H1 (cell line): ENCODE measurements at regions not wholly inside any gene's neighbourhood (a gene's known extent, or its start where the extent isn't known, plus 50 kb on each side); places are given as distances from the start of the nearest gene placed in this dataset.

Experiments used
- CTCF ChIA-PET: fragments of 300-600 bp; sonication (Branson Sonifier 250); formaldehyde crosslinking; loops from one replicate; lab custom pipeline; 2021; ENCODE audit not compliant: partially characterized antibody; lab: Charles Lee
- POLR2A ChIA-PET: fragments of 300-600 bp; sonication (Branson Sonifier 250); formaldehyde crosslinking; loops from one replicate; lab custom pipeline; 2021; ENCODE audit warnings: inconsistent platforms; ENCODE audit not compliant: partially characterized antibody; lab: Charles Lee
- DNase-seq, 2 experiments: peaks; one replicate each; pipeline versions ENCODE4 v3.0.0 to v3.0.0-alpha.2; 2010 to 2022; ENCODE audit warnings: low spot score in 2 of 2, low read depth in 1 of 2, mixed read lengths in 1 of 2
- FAIRE-seq: peaks from 2 replicates; lab custom pipeline; 2011; peaks lifted over from hg19 to GRCh38; lab: Jason Lieb, UNC
- H2AFZ ChIP-seq: 2 replicates; pipeline ENCODE4 v1.8.1; 2012; ENCODE audit warnings: low read length, inconsistent platforms
- H2AK5ac ChIP-seq: 2 replicates; pipeline ENCODE4 v1.6.1; 2013; ENCODE audit warnings: low read depth, low read length
- H2BK120ac ChIP-seq: replicated peaks from 2 replicates; pipeline ENCODE3; 2013; ENCODE audit warnings: low read depth, low read length, inconsistent platforms
- H2BK12ac ChIP-seq: 2 replicates; pipeline ENCODE4 v1.6.1; 2013; ENCODE audit warnings: low read depth, low read length
- H2BK15ac ChIP-seq: 2 replicates; pipeline ENCODE4 v1.6.1; 2013; ENCODE audit warnings: low read length
- H2BK20ac ChIP-seq: 2 replicates; pipeline ENCODE4 v1.6.1; 2013; ENCODE audit warnings: low read length
- H2BK5ac ChIP-seq: 2 replicates; pipeline ENCODE4 v1.6.1; 2013; ENCODE audit warnings: low read depth, low read length
- H3K14ac ChIP-seq: 2 replicates; pipeline ENCODE4 v1.6.1; 2013; ENCODE audit warnings: inconsistent platforms; ENCODE audit not compliant: insufficient read length
- H3K18ac ChIP-seq: 2 replicates; pipeline ENCODE4 v1.6.1; 2013; ENCODE audit warnings: low read length; ENCODE audit errors: extremely low read depth
- H3K23ac ChIP-seq: 2 replicates; pipeline ENCODE4 v1.6.1; 2013; ENCODE audit warnings: inconsistent platforms; ENCODE audit not compliant: insufficient read length
- H3K23me2 ChIP-seq: 2 replicates; pipeline ENCODE4 v1.6.1; 2013; ENCODE audit warnings: low read depth, low read length
- H3K27ac ChIP-seq: 2 replicates; pipeline ENCODE4 v1.6.1; 2011; ENCODE audit warnings: low read depth, low read length, inconsistent platforms
- H3K27me3 ChIP-seq, 4 experiments: replicated peaks in 1 of 4; 1 replicate in 1 of 4; 2 replicates in 3 of 4; pipeline versions ENCODE4 v1.6.1 to v1.8.1; 2011 to 2013; ENCODE audit warnings: low read length in 3 of 4, mild to moderate bottlenecking in 3 of 4, inconsistent platforms in 2 of 4, mixed read lengths in 2 of 4, moderate library complexity in 1 of 4; ENCODE audit not compliant: control insufficient read depth in 3 of 4, insufficient read depth in 3 of 4; ENCODE audit errors: extremely low read depth in 1 of 4
- H3K36me3 ChIP-seq, 4 experiments: 2 replicates each; pipeline versions ENCODE4 v1.6.1 to v1.8.1; 2011 to 2013; ENCODE audit warnings: mild to moderate bottlenecking in 4 of 4, low read length in 3 of 4, moderate library complexity in 2 of 4, control low read depth in 1 of 4, inconsistent platforms in 1 of 4; ENCODE audit not compliant: insufficient read depth in 4 of 4, control insufficient read depth in 2 of 4
- H3K4ac ChIP-seq: replicated peaks from 2 replicates; pipeline ENCODE3; 2013; ENCODE audit warnings: low read length, low read depth, mixed read lengths, inconsistent platforms; ENCODE audit not compliant: insufficient read length
- H3K4me1 ChIP-seq, 4 experiments: replicated peaks in 1 of 4; 1 replicate in 1 of 4; 2 replicates in 3 of 4; pipeline versions ENCODE4 v1.6.1 to v1.8.1; 2011 to 2013; ENCODE audit warnings: low read length in 3 of 4, inconsistent platforms in 2 of 4, mixed read lengths in 1 of 4; ENCODE audit not compliant: insufficient read depth in 4 of 4, control insufficient read depth in 3 of 4
- H3K4me2 ChIP-seq, 2 experiments: 2 replicates each; pipeline versions ENCODE4 v1.6.1 to v1.8.1; 2011 to 2013; ENCODE audit warnings: low read depth in 2 of 2, low read length in 2 of 2, control low read depth in 1 of 2, inconsistent platforms in 1 of 2, mild to moderate bottlenecking in 1 of 2; ENCODE audit not compliant: insufficient read depth in 1 of 2
- H3K4me3 ChIP-seq, 4 experiments: fragments of 200-600, 300-600 bp in 1 of 4; sonication (generic), shearing (Covaris generic), sonication (Bioruptor Twin) in 1 of 4; 2 replicates each; pipeline versions ENCODE4 v1.5.1 to v1.8.1; 2011 to 2016; ENCODE audit warnings: low read length in 4 of 4, low read depth in 3 of 4, control low read depth in 2 of 4, inconsistent platforms in 2 of 4, mild to moderate bottlenecking in 2 of 4, mixed read lengths in 1 of 4, moderate library complexity in 1 of 4; ENCODE audit not compliant: insufficient read depth in 2 of 4; ENCODE audit errors: extremely low read depth in 1 of 4
- H3K56ac ChIP-seq: replicated peaks from 2 replicates; pipeline ENCODE3; 2013; ENCODE audit warnings: low read depth, mild to moderate bottlenecking, mixed read lengths, low read length, inconsistent platforms; ENCODE audit not compliant: insufficient read length
- H3K79me1 ChIP-seq: 2 replicates; pipeline ENCODE4 v1.6.1; 2013; ENCODE audit warnings: low read depth, low read length, control low read depth
- H3K79me2 ChIP-seq, 2 experiments: 2 replicates each; pipeline versions ENCODE4 v1.6.1 to v1.8.1; 2012 to 2013; ENCODE audit warnings: low read length in 2 of 2, mild to moderate bottlenecking in 2 of 2, inconsistent platforms in 1 of 2; ENCODE audit not compliant: insufficient read depth in 2 of 2, control insufficient read depth in 1 of 2
- H3K9ac ChIP-seq, 4 experiments: replicated peaks in 1 of 4; 1 replicate in 1 of 4; 2 replicates in 3 of 4; pipeline versions ENCODE4 v1.6.1 to v1.8.1; 2011 to 2013; ENCODE audit warnings: low read depth in 3 of 4, low read length in 3 of 4, control low read depth in 2 of 4, mild to moderate bottlenecking in 2 of 4, moderate library complexity in 2 of 4, inconsistent platforms in 1 of 4; ENCODE audit errors: extremely low read depth in 1 of 4
- H3K9me3 ChIP-seq, 2 experiments: 2 replicates each; pipeline versions ENCODE4 v1.6.1 to v1.8.1; 2012 to 2013; ENCODE audit warnings: mild to moderate bottlenecking in 2 of 2, moderate library complexity in 2 of 2, control low read depth in 1 of 2, inconsistent platforms in 1 of 2, low read depth in 1 of 2, low read length in 1 of 2, mixed read lengths in 1 of 2; ENCODE audit not compliant: insufficient read depth in 2 of 2
- H4K20me1 ChIP-seq, 2 experiments: replicated peaks in 1 of 2; 2 replicates each; pipeline versions ENCODE3 to v1.8.1; 2011 to 2013; ENCODE audit warnings: inconsistent platforms in 2 of 2, low read length in 2 of 2, mild to moderate bottlenecking in 1 of 2; ENCODE audit not compliant: insufficient read depth in 2 of 2, control insufficient read depth in 1 of 2
- H4K5ac ChIP-seq: 2 replicates; pipeline ENCODE4 v1.6.1; 2013; ENCODE audit warnings: low read length, low read depth, mixed read lengths, inconsistent platforms; ENCODE audit not compliant: insufficient read length
- H4K8ac ChIP-seq: 2 replicates; pipeline ENCODE4 v1.8.0; 2013; ENCODE audit warnings: mild to moderate bottlenecking, moderate library complexity, low read length, inconsistent platforms; ENCODE audit not compliant: insufficient read depth; ENCODE audit errors: extremely low read depth
- H4K91ac ChIP-seq: replicated peaks from 2 replicates; pipeline ENCODE3; 2013; ENCODE audit warnings: low read length, mixed read lengths, inconsistent platforms; ENCODE audit not compliant: insufficient read length
- ATF3 ChIP-seq: IDR thresholded peaks from 2 replicates; pipeline ENCODE4 v1.6.1; 2011; ENCODE audit warnings: low read depth, mild to moderate bottlenecking, low read length; ENCODE audit not compliant: insufficient read depth
- BCL11A ChIP-seq, 2 experiments: IDR thresholded peaks; one replicate each; pipeline ENCODE4 v1.6.1; 2011; ENCODE audit warnings: low read depth in 2 of 2, low read length in 2 of 2, mild to moderate bottlenecking in 2 of 2
- CBX5 ChIP-seq: fragments of 300-800, 300-1000 bp; sonication (generic); IDR thresholded peaks from 2 replicates; pipeline ENCODE4 v1.7.1; 2016; ENCODE audit warnings: antibody characterized with exemption, low read length, low read depth
- GABPA ChIP-seq: IDR thresholded peaks from 2 replicates; pipeline ENCODE4 v1.6.1; 2011; ENCODE audit warnings: mild to moderate bottlenecking, low read length, moderate library complexity, borderline replicate concordance; ENCODE audit not compliant: insufficient read depth
- GTF2F1 ChIP-seq: IDR thresholded peaks from 2 replicates; pipeline ENCODE4 v1.6.1; 2012; ENCODE audit warnings: low read depth, low read length, improper control_type of control experiment, borderline replicate concordance
- HDAC6 ChIP-seq: IDR thresholded peaks from one replicate; pipeline ENCODE4 v1.7.1; 2012; ENCODE audit warnings: low read depth, mild to moderate bottlenecking, inconsistent platforms, low read length, moderate library complexity
- MAFK ChIP-seq: IDR thresholded peaks from 2 replicates; pipeline ENCODE4 v1.6.1; 2012; ENCODE audit warnings: low read depth, mild to moderate bottlenecking, improper control_type of control experiment, low read length
- PHF8 ChIP-seq: fragments of 200-600 bp; sonication (generic); conservative IDR thresholded peaks from 2 replicates; pipeline ENCODE4 v1.7.1; 2012; ENCODE audit warnings: low read depth, mild to moderate bottlenecking, inconsistent platforms, low read length, moderate library complexity
- POU5F1 ChIP-seq: IDR thresholded peaks from 2 replicates; pipeline ENCODE4 v1.6.1; 2011; ENCODE audit warnings: low read depth, mild to moderate bottlenecking, low read length, moderate library complexity
- RBBP5 ChIP-seq: IDR thresholded peaks from 2 replicates; pipeline ENCODE4 v1.7.1; 2012; ENCODE audit warnings: low read depth, mild to moderate bottlenecking, inconsistent platforms, low read length, moderate library complexity, borderline replicate concordance
- SIN3A ChIP-seq, 2 experiments: IDR thresholded peaks in 1 of 2; conservative IDR thresholded peaks in 1 of 2; 2 replicates each; pipeline ENCODE4 v1.6.1; 2011 to 2012; ENCODE audit warnings: low read length in 2 of 2, improper control_type of control experiment in 1 of 2, low read depth in 1 of 2, mild to moderate bottlenecking in 1 of 2
- SIX5 ChIP-seq: IDR thresholded peaks from 2 replicates; pipeline ENCODE4 v1.6.1; 2011; ENCODE audit warnings: mild to moderate bottlenecking, low read depth, low read length
- SRF ChIP-seq: IDR thresholded peaks from 2 replicates; pipeline ENCODE4 v1.6.1; 2011; ENCODE audit warnings: mild to moderate bottlenecking, low read depth, low read length, moderate library complexity
- TAF1 ChIP-seq: IDR thresholded peaks from 2 replicates; pipeline ENCODE4 v1.6.1; 2011; ENCODE audit warnings: mild to moderate bottlenecking, low read depth, low read length
- WGBS, 2 experiments: shearing (Covaris generic) in 1 of 2; methylation state at CpG; one replicate each; pipeline versions ENCODE4 v1.1.6 to v1.1.7; 2013 to 2015; ENCODE audit warnings: low lambda C conversion rate in 2 of 2, mixed read lengths in 2 of 2, inconsistent platforms in 1 of 2, low coverage in 1 of 2, missing lambda C conversion rate in 1 of 2; ENCODE audit not compliant: insufficient replicate concordance in 2 of 2, insufficient coverage in 1 of 2, insufficient read length in 1 of 2; ENCODE audit errors: extremely low coverage in 1 of 2, missing lambda C conversion rate in 1 of 2; 5-methylcytosine and 5-hydroxymethylcytosine counted together

GRCh38 chr18:77897606-77898005, 648.0 kb downstream of the GALR1 start:
- H3K14ac ChIP-seq: no peak overlapping the region
- H3K23me2 ChIP-seq: peaks cover 2% of the 10 kb centered on the region; the same call in 1 of the 2 replicates
- no peaks in the 10 kb centered on the region for H4K20me1 ChIP-seq
- H3K27me3 ChIP-seq: no peaks in the 10 kb centered on the region
- no peak overlapping the region for H2BK20ac ChIP-seq
- no peak overlapping the region for H3K4me2 ChIP-seq
- H2BK5ac ChIP-seq: no peak overlapping the region
- H3K36me3 ChIP-seq: no peaks in the 10 kb centered on the region
- H3K9ac ChIP-seq: no peak overlapping the region
- H2AK5ac ChIP-seq: no peak overlapping the region
- H3K9me3 ChIP-seq: no peaks in the 10 kb centered on the region
- no peak overlapping the region for H3K23ac ChIP-seq
- no peak overlapping the region for H3K4ac ChIP-seq
- H4K5ac ChIP-seq: no peak overlapping the region
- ChIA-PET CTCF (interaction anchor here (0.9 to 1.9 kb wide), 4 partner anchors 18 to 148 kb away, joined by 3 to 5 read pairs (median 4); no protein-coding TSS in a partner anchor), POLR2A (no interaction called here)
- H2BK120ac ChIP-seq: no peak overlapping the region
- no peak overlapping the region for H3K56ac ChIP-seq
- H4K8ac ChIP-seq: no peak overlapping the region
- no peak for DNase-seq
- no peak overlapping the region for H3K27ac ChIP-seq
- H2BK15ac ChIP-seq: no peak overlapping the region
- no peak overlapping the region for H4K91ac ChIP-seq
- no peak overlapping the region for H2AFZ ChIP-seq
- no peak for FAIRE-seq
- no peak overlapping the region for H2BK12ac ChIP-seq
- no peaks in the 10 kb centered on the region for H3K79me1 ChIP-seq
- peaks cover 0 to 6% (median 3%) of the 10 kb centered on the region in 4 experiments; a peak in 2 of 7 replicates for H3K4me1 ChIP-seq
- WGBS, 2 experiments: 76% methylated on average over 8 of the region's 8 CpGs; no CpG with 5 or more reads in 1 of the 2 experiments
- H3K4me3 ChIP-seq: no peak overlapping the region
- no peak overlapping the region for H3K18ac ChIP-seq
- H3K79me2 ChIP-seq: no peaks in the 10 kb centered on the region
- TF ChIP-seq SIX5 (no peak), GTF2F1 (no peak), PHF8 (no peak), BCL11A (IDR thresholded peaks at IDR 0.05; ENCODE audit: low read depth in 2 of 2, low read length in 2 of 2) (no peak), GABPA (no peak), SRF (no peak), POU5F1 (no peak), RBBP5 (no peak), TAF1 (no peak), HDAC6 (no peak), SIN3A (conservative IDR thresholded peaks at IDR 0.05 in 1 of 2, IDR thresholded peaks at IDR 0.05 in 1 of 2; ENCODE audit: low read depth in 1 of 2, low read length in 2 of 2) (no peak), MAFK (no peak), ATF3 (no peak), CBX5 (no peak)
